Mononuclear cell (primary cell): ENCODE measurements at regions not wholly inside any gene's neighbourhood (a gene's known extent, or its start where the extent isn't known, plus 50 kb on each side); places are given as distances from the start of the nearest gene placed in this dataset.
"Not testable (repeated sequence)": the region's sequence is repeated elsewhere in the genome, so short reads cannot be mapped to it uniquely, and the experiment has no call there.

Source experiments
- H3K27me3 ChIP-seq: 2 replicates; pipeline ENCODE4 v1.6.0; 2011; ENCODE audit warnings: low read length, control low read depth; ENCODE audit not compliant: insufficient read depth
- H3K4me1 ChIP-seq: 2 replicates; pipeline ENCODE4 v1.5.1; 2011; ENCODE audit warnings: mild to moderate bottlenecking, low read length, control low read depth; ENCODE audit not compliant: insufficient read depth
- H3K4me3 ChIP-seq: 2 replicates; pipeline ENCODE4 v1.5.1; 2011; ENCODE audit warnings: mild to moderate bottlenecking, low read length, moderate library complexity
- H3K9me3 ChIP-seq: 2 replicates; pipeline ENCODE4 v1.5.1; 2011; ENCODE audit warnings: low read depth, mild to moderate bottlenecking, control low read depth, low read length

- no peaks in the 10 kb centered on the region for H3K9me3 ChIP-seq
- no peak overlapping the region for H3K4me3 ChIP-seq
- H3K27me3 ChIP-seq = no peaks in the 10 kb centered on the region
- H3K4me1 ChIP-seq = no peaks in the 10 kb centered on the region
Measured at GRCh38 chr17:20775331-20775730, 195.8 kb downstream of the CDRT15L2 start.

DNA sequence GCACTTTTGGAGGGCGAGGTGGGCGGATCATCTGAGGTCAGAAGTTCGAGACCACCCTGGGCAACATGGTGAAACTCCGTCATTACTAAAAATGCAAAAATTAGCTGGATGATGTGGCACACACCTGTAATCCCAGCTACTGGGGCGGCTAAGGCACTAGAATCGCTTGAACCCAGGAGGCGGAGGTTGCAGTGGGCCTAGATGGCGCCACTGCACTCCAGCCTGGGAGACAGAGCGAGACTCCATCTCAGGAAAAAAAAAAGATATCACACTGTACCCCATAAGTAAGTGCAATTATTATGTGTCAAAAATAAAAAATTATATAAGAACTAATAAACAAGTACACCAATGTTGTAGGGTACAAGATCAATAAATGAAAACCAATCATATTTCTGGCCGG lies 200.0 kb downstream of the CDRT15L2 start:
- Histone ChIP-seq H3K4me1 (no peaks in the 10 kb centered on the region), H3K4me3 (no peak overlapping the region), H3K27me3 (no peaks in the 10 kb centered on the region), H3K9me3 (no peaks in the 10 kb centered on the region)

DNA sequence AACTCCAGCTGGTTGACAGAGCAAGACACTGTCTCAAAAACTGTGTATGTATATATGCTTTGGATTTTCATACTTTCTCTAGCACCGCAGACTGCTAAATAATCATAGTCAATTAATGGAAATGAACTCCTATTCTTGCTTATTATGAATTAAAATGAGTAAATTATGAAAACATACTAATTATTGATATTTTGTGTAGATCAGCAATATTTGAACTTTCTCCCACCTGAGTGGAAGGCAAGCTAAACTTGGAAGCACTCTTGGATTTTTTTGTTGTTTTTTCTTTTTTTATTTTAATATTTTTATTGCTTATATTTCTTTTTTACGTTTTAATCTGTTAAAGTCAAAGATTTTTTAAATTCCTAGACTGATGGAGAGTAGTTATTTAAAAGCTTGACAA lies 201.7 kb downstream of the CDRT15L2 start:
- Histone ChIP-seq H3K9me3 (no peaks in the 10 kb centered on the region), H3K4me1 (no peaks in the 10 kb centered on the region), H3K27me3 (no peaks in the 10 kb centered on the region), H3K4me3 (no peak overlapping the region)

GRCh38 chr17:20781869-20782268 lies 202.3 kb downstream of the CDRT15L2 start:
- not testable (repeated sequence) for H3K9me3 ChIP-seq, H3K4me3 ChIP-seq, H3K27me3 ChIP-seq, H3K4me1 ChIP-seq

GRCh38 chr17:20783091-20783490 lies 203.6 kb downstream of the CDRT15L2 start:
- no peaks in the 10 kb centered on the region for H3K4me1 ChIP-seq
- no peaks in the 10 kb centered on the region for H3K9me3 ChIP-seq
- H3K4me3 ChIP-seq = no peak overlapping the region
- no peaks in the 10 kb centered on the region for H3K27me3 ChIP-seq

DNA sequence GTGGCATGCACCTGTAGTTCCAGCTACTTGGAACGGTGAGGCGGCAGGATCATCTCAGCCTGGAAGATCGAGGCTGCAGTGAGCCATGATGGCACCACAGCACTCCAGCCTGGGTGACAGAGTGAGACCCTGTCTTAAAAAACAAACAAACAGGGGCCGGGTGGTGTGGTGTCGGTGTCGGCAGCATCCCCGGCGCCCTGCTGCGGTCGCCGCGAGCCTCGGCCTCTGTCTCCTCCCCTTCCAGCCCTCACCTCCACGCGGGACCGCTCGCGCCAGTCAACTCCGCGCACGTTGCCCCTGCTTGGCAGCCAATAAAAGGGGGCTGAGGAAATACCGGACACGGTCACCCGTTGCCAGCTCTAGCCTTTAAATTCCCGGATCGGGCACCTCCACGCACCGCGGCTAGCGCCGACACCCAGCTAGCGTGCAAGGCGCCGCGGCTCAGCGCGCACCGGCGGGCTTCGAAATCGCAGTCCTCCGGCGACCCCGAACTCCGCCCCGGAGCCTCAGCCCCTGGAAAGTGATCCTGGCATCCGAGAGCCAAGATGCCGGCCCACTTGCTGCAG lies 204.7 kb downstream of the CDRT15L2 start:
- Histone ChIP-seq H3K4me1 (no peaks in the 10 kb centered on the region), H3K9me3 (no peaks in the 10 kb centered on the region), H3K4me3 (no peak overlapping the region), H3K27me3 (no peaks in the 10 kb centered on the region)

DNA sequence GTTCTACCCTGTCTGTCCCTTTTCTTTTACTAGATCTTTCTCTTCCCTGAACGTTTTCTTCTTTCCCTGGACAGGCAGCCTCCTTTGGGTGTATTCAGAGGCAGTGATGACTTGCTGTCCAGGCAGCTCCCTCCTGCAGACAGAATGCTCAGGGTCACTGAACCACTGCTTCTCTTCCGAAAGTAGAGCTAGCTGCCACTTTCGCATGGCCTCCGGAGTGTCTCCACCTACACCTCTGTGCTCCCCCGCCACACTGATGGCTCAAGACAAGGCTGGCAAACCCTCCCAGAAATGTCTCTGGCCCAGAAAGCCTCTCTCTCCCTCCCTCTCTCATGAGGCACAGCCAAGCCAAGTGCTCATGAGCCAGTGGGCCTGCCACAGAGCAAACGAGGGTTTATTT lies 207.8 kb downstream of the CDRT15L2 start:
- Histone ChIP-seq H3K4me1 (no peaks in the 10 kb centered on the region), H3K27me3 (no peaks in the 10 kb centered on the region), H3K9me3 (no peaks in the 10 kb centered on the region), H3K4me3 (no peak overlapping the region)

DNA sequence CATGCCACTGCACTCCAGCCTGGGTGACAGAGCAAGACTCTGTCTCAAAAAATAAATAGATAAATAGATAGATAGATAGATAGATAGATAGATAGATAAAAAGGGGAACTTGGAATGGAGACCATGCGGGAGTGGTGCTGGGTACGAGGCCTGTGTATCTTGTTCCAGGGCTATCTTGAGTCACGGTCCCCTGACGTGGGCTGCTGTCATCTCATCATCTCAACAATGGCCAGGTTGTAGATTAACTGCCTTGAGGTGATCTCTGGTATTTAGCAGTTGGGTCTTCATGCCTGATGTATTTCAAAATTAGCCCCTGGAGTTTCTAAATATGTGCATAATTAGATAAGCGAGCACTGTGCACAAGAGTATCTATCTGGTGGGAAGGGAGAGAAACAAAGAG lies 212.1 kb downstream of the CDRT15L2 start:
- H3K4me3 ChIP-seq = no peak overlapping the region

GRCh38 chr17:20794532-20794931 lies 215.0 kb downstream of the CDRT15L2 start:
- H3K9me3 ChIP-seq, H3K4me1 ChIP-seq, H3K4me3 ChIP-seq, H3K27me3 ChIP-seq: not testable (repeated sequence)

More for the DNA sequence above, 212.1 kb downstream of the CDRT15L2 start:
- no peaks in the 10 kb centered on the region for H3K4me1 ChIP-seq
- no peaks in the 10 kb centered on the region for H3K27me3 ChIP-seq
- no peaks in the 10 kb centered on the region for H3K9me3 ChIP-seq

DNA sequence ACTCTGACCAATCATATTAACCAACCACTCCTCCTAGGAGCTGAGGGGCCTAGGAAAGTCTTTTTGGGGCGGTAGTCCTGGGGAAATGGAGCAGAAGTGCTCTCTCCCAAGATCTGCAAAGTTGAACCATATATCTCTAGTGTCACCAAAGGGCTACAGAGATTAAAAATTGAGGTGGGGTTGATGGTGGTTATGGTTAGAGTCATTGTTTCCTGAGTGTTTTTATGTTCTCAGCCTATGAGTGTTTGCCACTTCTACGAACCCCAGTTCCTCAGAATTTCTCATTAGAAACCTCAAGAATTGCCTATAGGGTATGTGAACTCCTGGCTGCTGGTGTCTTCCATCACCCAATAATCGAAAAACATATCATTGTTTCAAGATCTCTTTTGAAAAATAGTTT lies 217.8 kb downstream of the CDRT15L2 start:
- Histone ChIP-seq H3K4me1 (no peaks in the 10 kb centered on the region), H3K4me3 (no peak overlapping the region), H3K27me3 (no peaks in the 10 kb centered on the region), H3K9me3 (no peaks in the 10 kb centered on the region)

DNA sequence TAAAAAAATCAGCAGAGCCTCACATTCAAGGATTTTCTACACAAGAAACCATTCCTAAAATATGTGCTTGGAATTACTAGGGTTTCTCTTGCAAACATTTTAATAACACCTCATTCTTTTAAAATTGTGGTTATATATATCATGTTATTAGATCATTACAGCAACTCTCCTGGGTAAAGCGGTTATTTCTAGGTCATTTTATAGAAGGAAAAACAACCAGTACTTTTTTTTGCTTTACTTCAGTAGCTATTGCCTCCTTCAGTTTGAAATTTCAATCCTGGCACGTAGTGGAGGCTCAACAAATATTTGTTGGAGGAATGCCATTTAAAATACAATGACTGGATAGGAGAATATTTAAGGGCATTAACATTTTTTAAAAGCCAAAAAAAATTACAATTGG lies 220.6 kb downstream of the CDRT15L2 start:
- Histone ChIP-seq H3K4me1 (no peaks in the 10 kb centered on the region), H3K27me3 (no peaks in the 10 kb centered on the region), H3K9me3 (no peaks in the 10 kb centered on the region), H3K4me3 (no peak overlapping the region)

DNA sequence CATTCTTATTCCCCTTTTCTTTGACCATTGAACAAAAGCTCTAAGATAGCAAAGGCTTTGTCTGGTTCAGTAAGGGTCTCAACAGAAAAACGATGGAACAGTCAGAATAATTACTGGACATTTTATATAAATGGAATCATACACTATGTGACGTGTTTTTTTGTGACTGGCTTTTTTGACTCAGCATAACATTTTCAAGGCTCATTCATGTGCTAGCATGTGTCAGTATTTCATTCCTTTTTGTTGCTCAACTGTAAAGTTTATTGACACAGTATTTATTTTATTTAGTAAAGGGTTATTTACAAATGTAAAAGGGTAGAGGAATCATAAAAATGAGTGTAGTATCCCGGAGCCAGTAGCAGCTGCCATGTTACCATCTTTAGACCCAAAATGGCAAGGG lies 226.2 kb downstream of the CDRT15L2 start:
- Histone ChIP-seq H3K4me3 (no peak overlapping the region), H3K4me1 (no peaks in the 10 kb centered on the region), H3K9me3 (no peaks in the 10 kb centered on the region), H3K27me3 (no peaks in the 10 kb centered on the region)

- not testable (repeated sequence) for H3K4me3 ChIP-seq, H3K4me1 ChIP-seq, H3K27me3 ChIP-seq, H3K9me3 ChIP-seq
Measured at GRCh38 chr17:20807566-20807965, 228.0 kb downstream of the CDRT15L2 start.

DNA sequence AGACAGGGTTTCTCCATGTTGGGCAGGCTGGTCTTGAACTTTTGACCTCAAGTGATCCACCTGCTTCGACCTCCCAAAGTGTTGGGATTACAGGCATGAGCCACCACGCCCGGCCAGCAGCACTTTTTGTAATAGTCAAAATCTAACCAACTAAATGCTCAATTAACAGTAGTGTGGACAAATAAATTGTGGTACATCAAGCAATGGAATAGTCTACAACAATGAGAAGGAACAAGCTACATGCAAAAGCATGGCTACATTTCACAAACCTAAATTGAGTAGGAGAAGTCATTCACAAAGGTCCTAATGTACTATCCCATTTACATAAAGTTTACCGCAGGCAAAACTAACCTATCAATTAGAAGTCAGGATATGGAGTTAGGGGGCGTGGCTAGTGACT lies 227.4 kb downstream of the USP22 start:
- H3K9me3 ChIP-seq, H3K4me1 ChIP-seq, H3K4me3 ChIP-seq, H3K27me3 ChIP-seq: not testable (repeated sequence)

DNA sequence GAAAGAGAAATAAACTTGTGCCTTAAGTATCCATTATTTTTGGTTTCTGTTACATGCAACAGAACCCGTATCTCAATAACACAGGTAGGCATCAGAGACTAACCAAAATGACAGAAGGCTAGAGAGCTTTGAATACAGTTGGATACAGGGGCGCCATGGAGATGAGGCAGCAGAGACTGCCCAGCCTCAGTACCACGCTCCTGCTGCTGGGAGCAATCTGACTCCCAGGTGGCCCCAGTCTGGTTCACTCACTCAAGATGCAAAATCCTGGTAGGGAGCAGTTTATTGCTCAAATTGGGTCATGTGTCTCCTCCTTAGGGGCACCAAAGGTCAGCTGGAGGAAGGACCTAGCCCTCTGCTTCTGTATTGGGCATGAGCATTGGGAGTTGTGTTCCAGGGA lies 218.9 kb downstream of the USP22 start:
- Histone ChIP-seq H3K27me3 (no peaks in the 10 kb centered on the region), H3K4me1 (no peaks in the 10 kb centered on the region), H3K9me3 (no peaks in the 10 kb centered on the region), H3K4me3 (no peak overlapping the region)

GRCh38 chr17:20825539-20825938 lies 217.3 kb downstream of the USP22 start:
- Histone ChIP-seq H3K9me3 (no peaks in the 10 kb centered on the region), H3K4me3 (no peak overlapping the region), H3K27me3 (no peaks in the 10 kb centered on the region), H3K4me1 (no peaks in the 10 kb centered on the region)

- not testable (repeated sequence) for H3K4me1 ChIP-seq, H3K9me3 ChIP-seq, H3K4me3 ChIP-seq
- H3K27me3 ChIP-seq = peaks cover 15% of the 10 kb centered on the region
Measured at GRCh38 chr17:20840453-20840852, 202.4 kb downstream of the USP22 start.
